SW480 (cell line): ENCODE measurements at regions not wholly inside any gene's neighbourhood (a gene's known extent, or its start where the extent isn't known, plus 50 kb on each side); places are given as distances from the start of the nearest gene placed in this dataset.
"Not testable (repeated sequence)": the region's sequence is repeated elsewhere in the genome, so short reads cannot be mapped to it uniquely, and the experiment has no call there.

Experiments
- DNase-seq: peaks from one replicate; pipeline ENCODE4 v3.0.0-alpha.2; 2016; ENCODE audit warnings: low spot score

- DNase-seq = no peak
Measured at GRCh38 chr12:47373554-47374150, 293.9 kb upstream of the AMIGO2 start.

DNA sequence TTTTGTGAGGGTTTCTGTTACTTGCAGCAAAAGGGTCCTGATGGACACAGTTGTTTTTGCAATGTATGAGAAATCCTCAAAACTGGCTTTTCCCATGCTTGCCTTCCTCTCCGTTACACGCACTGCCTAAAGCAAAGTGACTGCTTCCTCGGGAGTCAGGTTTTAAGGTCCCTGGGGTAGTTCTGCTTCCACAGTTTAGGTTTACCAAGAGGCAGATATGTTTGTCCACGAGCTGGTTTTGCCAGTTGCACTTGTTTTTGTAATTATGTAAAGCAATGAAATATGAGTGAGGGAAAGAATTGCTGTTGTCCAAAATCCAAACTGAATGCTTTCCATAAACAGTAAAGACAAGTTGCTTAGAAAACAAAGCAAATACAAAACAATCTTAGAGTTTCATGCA is 290.7 kb upstream of the AMIGO2 start:
- DNase-seq = no peak

DNA sequence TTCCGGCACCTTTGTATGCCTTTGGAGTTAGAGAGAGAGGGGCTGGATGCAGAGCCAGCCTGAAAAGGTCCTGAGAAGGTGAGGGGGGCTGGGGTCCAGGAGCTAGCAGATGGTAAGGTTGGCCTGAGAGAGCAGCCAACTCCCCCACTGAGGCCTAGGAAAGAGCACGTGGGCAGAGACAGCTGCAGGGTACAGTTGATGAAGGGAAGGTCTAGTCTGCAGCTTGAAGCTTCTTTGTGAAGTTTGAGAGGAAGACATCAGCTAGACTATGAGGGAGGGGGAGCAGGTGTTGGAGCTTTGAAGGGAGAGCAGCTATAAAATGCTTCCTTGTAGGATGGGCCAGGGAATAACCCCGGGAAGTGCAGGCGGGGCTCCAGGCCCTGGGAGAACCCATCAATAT is 289.3 kb upstream of the AMIGO2 start:
- DNase-seq = no peak

DNA sequence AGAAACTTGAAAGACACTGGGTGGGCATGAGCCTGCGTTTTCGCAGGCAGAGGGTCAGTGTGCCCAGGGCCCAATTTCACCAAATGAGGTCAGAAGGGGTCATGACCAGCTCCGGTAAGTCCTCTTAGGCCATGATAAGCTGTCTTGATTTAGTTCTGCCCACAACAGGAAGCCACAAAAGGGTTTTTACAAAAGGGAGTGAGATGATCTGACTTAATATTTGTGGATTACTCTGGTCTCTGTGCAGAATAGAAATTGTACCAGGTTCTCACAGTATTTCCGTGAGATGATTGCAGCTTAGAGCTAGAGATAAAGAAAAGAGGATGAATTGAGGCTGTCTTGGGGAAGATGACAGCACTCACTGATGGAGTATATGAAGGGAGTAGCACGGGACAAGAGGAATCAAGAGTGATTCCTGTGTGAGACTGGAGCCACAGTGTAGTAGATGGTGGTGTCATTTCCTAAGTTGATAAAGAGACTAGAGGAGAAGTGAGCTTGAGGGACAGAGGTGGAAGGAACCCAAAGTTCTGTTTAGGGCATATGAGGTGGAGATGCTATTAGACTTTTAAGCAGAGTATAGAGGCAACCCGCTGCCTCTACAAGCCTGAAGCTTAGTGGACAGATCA is 288.3 kb upstream of the AMIGO2 start:
- no peak for DNase-seq

GRCh38 chr12:47366579-47366978 is 286.8 kb upstream of the AMIGO2 start:
- DNase-seq = no peak

DNA sequence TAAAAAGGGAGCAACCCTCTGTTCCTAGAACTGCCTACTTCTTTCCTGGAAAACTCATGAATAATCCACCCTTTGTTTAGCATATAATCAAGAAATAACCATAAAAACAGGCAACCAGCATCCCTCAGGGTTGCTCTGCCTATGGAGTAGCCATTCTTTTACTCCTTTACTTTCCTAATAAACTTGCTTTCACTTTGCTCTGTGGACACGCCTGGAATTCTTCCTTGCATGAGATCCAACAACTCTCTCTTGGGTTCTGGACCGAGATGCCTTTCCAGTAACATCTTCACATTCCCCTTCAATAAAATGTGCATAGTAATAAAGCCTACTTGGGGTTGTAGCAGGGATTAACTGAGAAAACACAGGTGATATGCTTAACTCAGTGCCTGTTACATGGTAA is 286.4 kb upstream of the AMIGO2 start:
- no peak for DNase-seq

DNA sequence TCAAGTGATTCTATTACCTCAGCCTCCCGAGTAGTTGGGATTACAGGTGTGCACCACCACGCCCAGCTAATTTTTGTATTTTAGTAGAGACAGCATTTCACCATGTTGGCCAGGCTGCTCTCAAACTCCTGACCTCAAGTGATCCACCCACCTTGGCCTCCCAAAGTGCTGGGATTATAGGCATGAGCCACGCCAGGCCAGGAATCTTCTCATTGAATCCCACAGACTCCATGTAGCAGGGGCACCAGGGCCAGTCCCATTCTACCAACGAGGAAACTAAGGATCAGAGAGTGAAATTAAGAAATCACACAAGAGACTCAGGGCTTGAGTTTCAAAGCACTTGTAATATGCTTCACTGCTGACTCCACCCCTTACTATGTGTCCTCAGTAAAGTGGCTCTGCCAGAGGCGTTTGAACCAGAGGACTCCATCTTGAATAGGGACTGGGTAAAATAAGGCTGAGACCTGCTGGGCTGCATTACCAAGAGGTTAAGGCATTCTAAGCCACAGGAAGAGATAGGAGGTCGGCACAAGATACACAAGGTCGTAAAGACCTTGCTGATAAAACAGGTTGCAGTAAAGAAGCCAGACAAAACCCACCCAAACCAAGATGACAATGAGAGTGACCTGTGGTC is 285.8 kb upstream of the AMIGO2 start:
- not testable (repeated sequence) for DNase-seq

DNA sequence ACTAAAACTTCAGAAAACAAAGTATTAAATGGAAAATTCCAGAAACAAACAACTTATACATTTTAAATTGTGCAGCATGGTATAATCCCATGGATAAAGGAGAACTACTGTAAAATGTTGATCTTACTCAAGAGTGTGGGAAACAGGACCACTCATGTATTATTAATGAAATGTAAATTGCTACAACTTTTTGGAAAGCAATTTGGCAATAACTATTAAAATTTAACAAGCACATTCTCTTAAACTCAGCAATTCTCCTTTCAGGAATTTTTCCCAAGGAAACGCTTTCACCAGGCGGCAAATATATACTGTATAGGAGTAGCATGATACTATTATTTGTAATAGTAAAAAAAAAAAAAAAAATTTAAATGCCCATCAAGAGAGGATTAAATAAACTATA is 284.5 kb upstream of the AMIGO2 start:
- no peak for DNase-seq

DNA sequence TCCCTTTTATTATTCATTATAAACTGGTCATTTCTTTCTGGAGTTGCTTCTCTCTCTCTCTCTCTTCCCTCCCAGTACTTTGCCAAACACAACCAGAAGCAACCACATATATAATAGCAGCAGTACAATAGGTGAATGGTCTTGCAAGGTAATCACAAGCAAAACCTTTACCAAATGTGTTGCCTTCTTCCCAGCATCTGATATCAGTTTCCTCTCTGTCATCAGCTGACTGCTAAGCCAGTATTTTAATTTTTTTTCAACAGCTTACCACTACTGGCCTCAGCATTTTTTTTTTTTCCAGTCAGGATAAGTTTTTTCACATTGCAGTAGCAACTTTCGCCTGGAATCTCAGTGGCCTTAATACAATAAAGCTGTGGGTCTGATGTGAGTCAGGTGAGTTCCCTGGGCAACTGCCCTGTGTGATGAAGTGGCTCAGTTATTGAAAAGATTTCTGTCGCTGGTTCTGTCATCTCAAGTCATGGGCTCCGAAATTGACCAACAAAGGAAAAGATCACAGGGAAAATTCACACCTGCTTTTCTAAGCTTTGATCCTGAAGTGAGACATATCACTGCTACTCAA is 282.5 kb upstream of the AMIGO2 start:
- DNase-seq = peak; percentile 33

DNA sequence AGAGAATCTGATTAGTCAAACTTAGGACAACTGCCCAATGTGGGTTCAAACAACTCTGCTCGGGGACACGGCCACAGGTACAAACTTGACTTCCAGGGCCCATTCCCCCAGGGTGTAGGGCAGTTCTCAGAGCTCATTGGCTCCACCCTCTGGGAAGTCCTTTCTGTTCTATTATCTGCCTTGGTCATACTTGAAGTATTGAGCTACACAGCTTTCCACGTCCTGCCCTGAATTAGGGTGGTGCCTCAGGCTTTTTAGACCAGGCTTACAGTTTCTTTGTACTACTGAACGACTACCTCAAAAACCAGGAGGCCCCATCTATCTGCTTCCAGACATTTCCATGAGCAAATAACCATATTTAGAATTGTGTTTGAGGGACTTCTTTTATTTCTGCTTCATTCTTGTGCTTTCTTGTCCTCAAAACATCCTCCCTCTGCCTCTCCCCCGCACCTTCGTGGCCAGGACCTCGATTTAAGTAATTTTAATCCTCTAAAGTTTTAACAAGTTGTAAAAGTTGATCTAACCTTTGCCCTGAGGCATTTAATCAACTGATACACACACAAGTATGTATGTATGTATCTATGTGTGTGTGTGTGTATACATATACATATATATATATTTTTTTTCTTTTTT is 281.7 kb upstream of the AMIGO2 start:
- DNase-seq = no peak

DNA sequence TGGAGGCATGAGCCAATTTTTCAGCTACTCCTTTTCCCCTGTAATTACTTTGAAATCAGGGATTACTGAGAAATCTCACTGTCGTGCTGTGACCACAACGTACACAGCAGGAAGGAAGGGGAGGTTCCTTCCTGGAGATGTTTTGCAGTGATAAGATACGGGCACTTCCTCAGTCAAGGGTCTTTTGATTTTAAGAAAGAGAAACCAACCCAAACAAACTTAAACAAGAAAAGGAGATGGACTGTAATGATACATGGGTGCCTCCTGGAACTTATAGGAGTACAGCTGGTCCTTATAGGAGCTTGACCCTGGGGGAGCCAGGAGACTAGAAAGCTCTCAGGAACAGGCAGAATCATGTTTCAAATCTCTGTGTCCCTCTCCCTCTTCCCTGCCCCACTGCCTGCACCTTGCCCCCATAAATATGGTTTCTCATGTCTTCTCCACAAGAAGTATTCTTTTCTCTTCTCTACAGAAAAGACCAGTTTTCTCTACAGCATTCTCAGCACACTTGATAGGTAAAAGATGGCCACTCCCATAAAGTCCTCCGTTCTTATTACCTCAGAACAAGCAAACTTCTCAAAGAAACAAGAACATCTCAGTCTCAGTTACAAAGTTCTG is 281.1 kb upstream of the AMIGO2 start:
- no peak for DNase-seq

DNA sequence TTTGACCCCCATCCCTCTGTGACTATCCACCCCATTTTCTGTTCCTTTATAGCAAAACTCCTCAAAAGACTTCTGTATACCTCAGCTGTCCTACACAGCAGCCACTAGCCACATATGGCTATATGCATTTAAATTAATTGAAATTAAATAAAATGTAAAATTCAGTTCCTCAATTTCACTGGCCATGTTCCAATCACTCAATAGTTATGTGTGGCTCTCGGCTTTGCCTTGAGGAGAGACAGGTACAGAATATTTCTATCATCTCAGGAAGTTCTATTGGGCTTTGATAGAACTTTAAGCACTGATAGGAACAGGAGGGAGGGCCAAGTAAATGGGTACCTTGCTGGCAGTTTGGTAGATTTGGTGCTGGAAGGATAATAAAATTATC is 280.3 kb upstream of the AMIGO2 start:
- no peak for DNase-seq

GRCh38 chr12:47359310-47360092 is 279.7 kb upstream of the AMIGO2 start:
- no peak for DNase-seq

DNA sequence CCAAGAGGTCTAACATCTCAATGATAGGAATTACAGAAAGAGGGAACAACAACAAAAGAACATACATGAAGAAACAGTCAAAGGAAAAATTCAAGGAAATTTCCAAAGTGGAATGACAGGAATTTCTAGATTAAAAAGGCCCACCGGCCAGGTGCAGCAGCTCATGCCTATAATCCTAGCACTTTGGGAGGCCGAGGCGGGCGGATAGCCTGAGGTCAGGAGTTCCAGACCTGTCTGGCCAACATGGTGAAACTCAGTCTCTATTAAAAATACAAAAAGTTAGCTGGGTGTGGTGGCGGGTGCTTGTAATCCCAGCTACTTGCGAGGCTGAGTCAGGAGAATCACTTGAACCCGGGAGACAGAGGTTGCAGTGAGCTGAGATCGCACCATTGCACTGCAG is 277.2 kb upstream of the AMIGO2 start:
- not testable (repeated sequence) for DNase-seq

GRCh38 chr12:47356129-47356700 is 276.5 kb upstream of the AMIGO2 start:
- DNase-seq = no peak

- no peak for DNase-seq
Measured at GRCh38 chr12:47353508-47353907, 273.7 kb upstream of the AMIGO2 start.

DNA sequence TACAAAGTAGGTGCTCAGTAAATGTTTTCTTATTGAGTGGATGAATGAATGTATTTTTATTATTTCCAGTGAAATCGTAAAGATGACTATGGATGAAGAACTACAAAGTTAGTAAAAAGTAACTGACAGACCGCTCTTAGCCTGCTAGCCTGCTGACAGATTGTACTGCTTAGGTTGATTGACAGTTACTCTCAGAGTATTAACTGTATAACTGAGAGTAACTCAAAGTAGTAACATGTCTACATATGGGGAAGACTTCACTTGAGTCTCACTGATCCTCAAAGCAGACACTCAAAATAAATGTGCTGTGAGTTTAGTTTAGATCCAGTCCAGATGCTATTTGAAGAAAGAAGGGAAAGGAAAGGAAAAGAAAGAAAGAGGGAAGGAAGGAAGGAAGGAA is 272.3 kb upstream of the AMIGO2 start:
- DNase-seq = no peak

GRCh38 chr12:47351526-47351925 is 271.8 kb upstream of the AMIGO2 start:
- DNase-seq = no peak

DNA sequence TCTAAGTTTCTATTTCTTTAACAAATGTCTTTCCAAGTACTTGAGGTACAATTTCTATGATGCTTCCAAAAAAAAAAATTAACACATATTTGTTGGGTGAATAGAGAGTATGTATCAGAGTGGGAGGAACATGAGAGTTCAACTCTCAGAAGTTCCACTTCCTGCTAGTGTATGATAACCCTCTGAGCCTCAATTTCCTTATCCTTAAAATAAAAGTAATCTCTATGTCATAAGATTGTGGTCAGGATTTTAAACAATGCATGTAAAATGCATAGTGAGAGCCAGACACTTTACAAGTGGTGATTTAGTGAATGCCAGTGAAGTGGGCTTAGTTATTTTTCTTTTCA is 270.3 kb upstream of the AMIGO2 start:
- DNase-seq = no peak

DNA sequence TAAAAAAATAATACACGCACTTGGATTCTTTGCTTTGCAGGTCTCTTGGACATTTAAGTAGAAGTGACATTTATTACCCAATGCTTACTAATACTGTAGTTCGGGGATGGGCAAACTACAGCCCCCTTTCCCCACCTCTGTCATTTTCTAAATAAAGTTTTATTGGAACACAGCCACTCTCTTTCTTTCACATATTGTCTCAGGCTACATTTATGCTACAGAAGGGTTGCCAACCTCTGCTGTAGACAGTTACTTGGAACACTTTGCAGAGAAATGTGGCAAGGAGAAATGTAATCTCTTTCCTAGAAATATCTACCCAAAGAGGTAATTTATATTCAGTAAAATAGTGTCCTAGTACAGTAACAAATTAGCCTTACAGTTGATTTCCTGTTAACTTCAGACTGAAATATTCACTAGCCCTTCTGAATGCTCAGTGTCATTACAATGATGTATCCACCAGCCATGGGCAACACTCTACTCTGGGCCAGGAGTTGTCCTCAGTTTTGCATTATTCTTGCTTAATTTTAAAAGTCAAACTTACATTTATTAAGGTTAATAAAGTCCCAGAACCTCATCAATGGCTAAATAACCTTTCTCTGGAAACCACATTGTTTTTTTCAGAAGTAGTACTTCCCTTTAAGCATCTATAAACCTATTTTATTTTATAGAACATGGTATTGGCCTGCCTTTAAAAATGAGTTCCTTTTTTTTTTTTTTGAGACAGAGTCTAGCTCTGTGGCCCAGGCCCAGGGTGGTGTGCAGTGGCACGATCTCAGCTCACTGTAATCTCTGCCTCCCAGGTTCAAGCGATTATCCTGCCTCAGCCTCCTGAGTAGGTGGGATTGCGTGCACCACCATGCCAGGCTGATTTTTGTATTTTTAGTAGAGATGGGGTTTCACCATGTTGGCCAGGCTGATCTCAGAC is 269.6 kb upstream of the AMIGO2 start:
- no peak for DNase-seq
